IPS-18a (cell line): ENCODE measurements at regions not wholly inside any gene's neighbourhood (a gene's known extent, or its start where the extent isn't known, plus 50 kb on each side); places are given as distances from the start of the nearest gene placed in this dataset.
"Not testable (repeated sequence)": the region's sequence is repeated elsewhere in the genome, so short reads cannot be mapped to it uniquely, and the experiment has no call there.

ENCODE experiments used
- H3K27ac ChIP-seq: one replicate; pipeline ENCODE4 v1.5.1; 2013; ENCODE audit warnings: low read length
- H3K27me3 ChIP-seq: one replicate; pipeline ENCODE4 v1.6.1; 2013; ENCODE audit warnings: mild to moderate bottlenecking, low read length; ENCODE audit not compliant: control insufficient read depth, insufficient read depth
- H3K36me3 ChIP-seq: one replicate; pipeline ENCODE4 v1.6.1; 2013; ENCODE audit warnings: low read depth, low read length; ENCODE audit not compliant: control insufficient read depth
- H3K4me1 ChIP-seq: one replicate; pipeline ENCODE4 v1.6.1; 2013; ENCODE audit warnings: low read depth, low read length; ENCODE audit not compliant: control insufficient read depth
- H3K4me3 ChIP-seq: one replicate; pipeline ENCODE4 v1.5.1; 2013; ENCODE audit warnings: low read length
- H3K9ac ChIP-seq: one replicate; pipeline ENCODE4 v1.6.1; 2013; ENCODE audit warnings: mild to moderate bottlenecking, low read length, moderate library complexity
- H3K9me3 ChIP-seq: one replicate; pipeline ENCODE4 v1.6.1; 2013; ENCODE audit warnings: low read depth, low read length; ENCODE audit not compliant: control insufficient read depth

DNA sequence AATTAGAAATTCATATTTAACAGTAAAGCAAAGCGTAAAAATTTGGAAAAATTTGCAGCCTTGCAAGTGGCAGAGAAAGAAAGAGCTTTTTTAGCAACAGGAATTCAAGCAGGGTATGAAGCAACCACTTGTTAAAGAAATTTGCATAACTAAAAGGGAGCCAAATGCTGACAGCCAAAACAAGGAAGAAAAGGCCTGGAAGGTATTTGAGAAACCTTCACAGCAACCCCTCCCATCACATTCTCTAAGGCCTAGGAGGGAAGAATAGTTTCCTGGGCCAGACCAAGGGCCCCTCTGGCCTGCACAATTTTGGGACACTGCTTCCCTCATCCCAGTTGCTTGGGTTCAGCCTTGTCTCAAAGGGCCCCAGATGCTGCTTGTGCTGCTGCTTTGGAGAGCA, 672.4 kb upstream of the TMPRSS15 start:
- Histone ChIP-seq H3K4me1 (no peaks in the 10 kb centered on the region), H3K9ac (no peak overlapping the region), H3K4me3 (no peak overlapping the region), H3K36me3 (no peaks in the 10 kb centered on the region), H3K27me3 (no peaks in the 10 kb centered on the region), H3K27ac (no peak overlapping the region), H3K9me3 (no peaks in the 10 kb centered on the region)

DNA sequence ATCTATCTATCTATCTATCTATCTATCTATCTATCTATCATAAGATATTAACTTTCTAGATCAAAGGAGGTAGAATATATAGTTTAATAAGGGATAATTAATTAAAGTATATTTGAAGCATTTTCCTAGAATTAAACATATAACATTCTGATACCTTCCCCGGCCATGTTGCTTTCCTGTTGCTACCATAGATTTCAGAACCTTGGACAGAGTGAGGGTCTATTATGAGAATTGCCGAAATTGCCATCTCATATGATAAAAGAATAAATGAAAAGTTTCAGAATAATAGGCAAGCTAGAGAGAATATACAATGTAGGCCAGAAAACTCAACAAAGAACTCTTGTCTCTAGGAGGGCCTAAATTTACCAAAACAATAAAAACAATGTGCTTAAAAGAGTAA, 706.1 kb upstream of the TMPRSS15 start:
- Histone ChIP-seq H3K9ac (no peak overlapping the region), H3K9me3 (no peaks in the 10 kb centered on the region), H3K27ac (no peak overlapping the region), H3K36me3 (no peaks in the 10 kb centered on the region), H3K4me1 (no peaks in the 10 kb centered on the region), H3K4me3 (no peak overlapping the region), H3K27me3 (no peaks in the 10 kb centered on the region)

DNA sequence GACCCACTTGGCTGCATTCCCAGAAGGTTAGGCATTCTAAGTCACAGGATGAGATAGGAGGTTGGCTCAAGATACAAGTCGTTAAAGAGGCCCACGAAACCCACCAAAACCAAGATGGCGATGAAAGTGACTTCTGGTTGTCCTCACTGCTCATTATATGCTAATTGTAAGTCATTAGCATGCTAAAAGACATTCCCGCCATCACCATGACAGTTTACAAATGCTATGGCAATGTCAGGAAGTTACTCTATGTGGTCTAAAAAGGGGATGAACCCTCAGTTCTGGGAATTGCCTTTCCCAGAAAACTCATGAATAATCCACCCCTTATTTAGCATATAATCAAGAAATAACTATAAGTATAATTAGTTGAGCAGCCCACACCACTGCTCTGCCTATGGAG, 715.7 kb upstream of the TMPRSS15 start:
- H3K4me3 ChIP-seq, H3K27ac ChIP-seq, H3K9ac ChIP-seq, H3K9me3 ChIP-seq, H3K36me3 ChIP-seq, H3K27me3 ChIP-seq: not testable (repeated sequence)
- peaks cover 23% of the 10 kb centered on the region for H3K4me1 ChIP-seq

DNA sequence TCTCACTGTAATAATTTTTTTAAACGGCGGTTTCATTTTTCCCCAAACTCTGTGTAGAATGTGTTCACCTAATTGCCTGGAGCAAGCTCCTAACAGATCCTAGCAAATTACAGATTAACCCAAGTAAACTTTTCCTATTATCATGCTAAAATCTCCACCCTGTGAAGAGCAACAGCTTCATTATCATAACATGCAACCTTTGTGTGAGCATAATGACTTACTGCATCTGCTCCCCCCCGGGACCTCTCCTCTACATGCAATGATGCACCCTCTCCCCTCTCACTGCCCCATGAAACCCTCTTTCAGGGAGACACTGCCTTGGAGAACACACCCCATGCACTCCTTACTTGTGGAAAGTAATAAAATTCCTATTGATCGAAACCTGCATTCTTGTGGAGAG, 717.0 kb upstream of the TMPRSS15 start:
- peak overlapping the region; percentile 7 for H3K4me3 ChIP-seq

DNA sequence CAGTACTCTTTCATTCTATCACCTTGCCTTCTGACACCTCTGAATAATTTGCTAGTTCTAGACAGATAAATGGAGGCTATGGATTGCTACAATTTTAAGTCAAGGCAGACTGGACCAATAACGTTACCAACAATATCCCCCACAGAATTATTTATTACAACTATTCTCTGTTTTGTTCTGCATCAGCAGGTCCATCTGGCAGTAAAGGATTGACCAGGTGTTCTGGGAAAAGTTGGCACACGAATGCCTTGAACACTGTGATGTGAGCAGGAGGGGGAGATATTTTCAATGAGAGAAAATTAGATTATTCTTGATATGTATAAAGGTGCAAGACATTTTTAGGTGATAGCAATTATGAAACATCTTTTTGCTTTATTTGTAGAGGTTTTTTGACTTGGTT, 718.8 kb upstream of the TMPRSS15 start:
- Histone ChIP-seq H3K36me3 (no peaks in the 10 kb centered on the region), H3K27ac (no peak overlapping the region), H3K9ac (no peak overlapping the region), H3K27me3 (no peaks in the 10 kb centered on the region), H3K4me3 (no peak overlapping the region), H3K9me3 (no peaks in the 10 kb centered on the region), H3K4me1 (peaks cover 23% of the 10 kb centered on the region)

More for the DNA sequence above, 717.0 kb upstream of the TMPRSS15 start:
- Histone ChIP-seq H3K4me1 (peaks cover 23% of the 10 kb centered on the region), H3K9me3 (no peaks in the 10 kb centered on the region), H3K27me3 (no peaks in the 10 kb centered on the region), H3K36me3 (no peaks in the 10 kb centered on the region), H3K9ac (no peak overlapping the region), H3K27ac (no peak overlapping the region)

DNA sequence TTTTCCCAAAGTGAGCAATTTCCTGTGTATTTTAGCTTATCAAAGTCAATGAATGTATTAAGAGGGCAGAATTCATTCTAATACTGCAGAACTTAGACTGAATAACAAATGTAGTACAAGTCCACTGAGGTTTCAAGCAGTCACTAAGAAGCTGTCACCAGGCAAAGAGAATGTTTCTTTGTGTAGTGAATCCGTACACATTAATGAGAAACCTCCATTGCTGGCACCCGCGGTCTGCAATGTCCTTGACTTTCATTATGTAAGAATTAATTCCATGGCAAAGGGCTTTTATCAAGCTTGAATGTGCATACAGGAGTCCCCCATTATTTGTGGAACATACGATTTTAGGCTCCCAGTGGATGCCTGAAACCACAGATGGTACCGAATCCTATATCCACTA, 719.5 kb upstream of the TMPRSS15 start:
- no peak overlapping the region for H3K4me3 ChIP-seq
- H3K27ac ChIP-seq: no peak overlapping the region
- H3K9ac ChIP-seq: no peak overlapping the region
- peaks cover 23% of the 10 kb centered on the region for H3K4me1 ChIP-seq
- H3K27me3 ChIP-seq: no peaks in the 10 kb centered on the region
- H3K36me3 ChIP-seq: no peaks in the 10 kb centered on the region
- H3K9me3 ChIP-seq: no peaks in the 10 kb centered on the region

DNA sequence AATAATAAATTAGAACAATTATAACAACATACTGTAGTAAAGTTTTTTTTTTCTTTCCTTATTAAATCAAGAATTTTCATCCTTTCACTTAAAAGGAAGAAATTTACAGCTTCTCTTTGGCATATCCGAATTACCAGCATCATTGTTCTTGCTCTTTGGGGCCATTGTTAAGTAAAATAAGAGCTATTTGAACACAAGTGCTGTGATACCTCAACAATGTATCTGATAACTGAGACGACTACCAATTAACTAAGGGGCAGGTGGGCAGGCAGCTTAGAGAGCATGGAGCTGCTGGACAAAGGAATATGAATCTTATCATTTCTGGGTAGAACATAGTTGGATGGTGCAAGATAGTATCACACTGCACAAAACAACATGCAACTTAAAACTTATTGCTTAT, 719.9 kb upstream of the TMPRSS15 start:
- Histone ChIP-seq H3K27me3 (no peaks in the 10 kb centered on the region), H3K4me3 (peak overlapping the region; percentile 13), H3K4me1 (peaks cover 23% of the 10 kb centered on the region), H3K9me3 (no peaks in the 10 kb centered on the region), H3K9ac (no peak overlapping the region), H3K36me3 (no peaks in the 10 kb centered on the region), H3K27ac (no peak overlapping the region)

DNA sequence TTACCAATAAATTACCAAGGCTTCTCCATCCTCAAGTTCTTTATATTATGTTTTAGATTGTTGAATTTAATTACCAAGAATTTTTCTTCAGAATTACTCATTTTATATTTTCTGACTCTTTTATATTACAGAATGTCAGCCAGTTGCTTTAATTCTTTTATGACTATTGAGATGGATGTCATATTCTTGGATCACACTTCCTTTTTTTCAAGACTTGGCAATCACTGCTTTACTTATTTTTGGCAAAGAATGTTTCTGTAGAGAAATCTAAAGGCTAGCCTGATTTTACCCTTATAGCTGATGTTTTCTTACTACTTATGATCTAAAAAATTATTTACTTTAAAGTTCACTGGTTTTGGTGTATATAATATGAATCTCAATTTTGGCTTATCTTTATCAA, 721.1 kb upstream of the TMPRSS15 start:
- Histone ChIP-seq H3K9ac (no peak overlapping the region), H3K27ac (no peak overlapping the region), H3K36me3 (no peaks in the 10 kb centered on the region), H3K4me1 (peaks cover 20% of the 10 kb centered on the region), H3K27me3 (no peaks in the 10 kb centered on the region), H3K4me3 (no peak overlapping the region), H3K9me3 (peaks cover 2% of the 10 kb centered on the region)

DNA sequence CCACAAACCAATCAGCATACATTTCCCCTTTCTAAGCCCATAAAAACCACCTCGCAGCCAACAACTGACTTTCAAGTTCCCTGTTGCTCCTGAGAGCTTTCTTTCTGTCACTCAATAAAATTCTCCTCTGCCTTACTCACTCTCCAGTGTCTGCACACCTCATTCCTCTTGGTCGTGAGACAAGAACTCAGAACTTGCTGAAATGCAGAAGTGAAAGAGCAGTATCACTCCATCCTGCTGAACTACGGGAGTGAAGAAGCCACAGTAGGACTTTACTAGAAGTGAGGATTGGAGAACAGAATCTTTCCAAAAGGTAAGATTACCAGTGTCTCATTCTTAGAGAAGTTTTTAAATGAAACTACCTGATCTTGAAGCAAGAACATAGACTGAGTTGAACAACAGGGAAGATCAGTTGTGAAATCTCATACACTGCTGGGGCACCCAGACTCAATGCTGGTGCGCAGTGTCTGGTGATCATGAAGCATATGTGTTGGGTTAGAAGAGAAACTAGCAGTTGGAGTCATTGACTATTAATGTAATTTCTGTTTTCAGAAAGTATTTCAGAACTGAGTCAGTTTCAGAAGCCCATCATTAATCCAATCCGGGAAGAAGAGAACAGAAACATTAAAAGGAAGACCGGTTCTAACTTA, 726.9 kb upstream of the TMPRSS15 start:
- no peaks in the 10 kb centered on the region for H3K4me1 ChIP-seq
- H3K9ac ChIP-seq: no peak overlapping the region
- H3K36me3 ChIP-seq: no peaks in the 10 kb centered on the region
- no peak overlapping the region for H3K27ac ChIP-seq
- peaks cover 13% of the 10 kb centered on the region for H3K9me3 ChIP-seq
- H3K27me3 ChIP-seq: no peaks in the 10 kb centered on the region
- no peak overlapping the region for H3K4me3 ChIP-seq

DNA sequence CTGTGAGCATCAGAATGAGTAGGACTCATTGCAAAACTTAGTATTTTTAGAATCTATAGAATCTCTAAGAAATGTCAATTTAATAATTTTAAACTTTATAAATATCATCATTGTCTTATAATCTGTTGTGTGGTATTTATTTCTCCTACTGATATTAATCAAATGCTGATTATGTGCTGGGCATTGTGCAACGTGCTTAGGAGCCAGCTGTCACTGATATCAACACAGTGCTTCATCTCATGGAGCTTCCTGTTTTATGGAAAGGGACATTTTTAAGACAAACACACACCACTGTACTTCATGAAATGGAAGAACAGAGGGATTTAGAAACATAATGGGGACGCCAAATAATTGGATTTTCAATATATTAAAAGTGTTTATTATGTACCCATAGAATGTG, 737.9 kb upstream of the TMPRSS15 start:
- H3K9me3 ChIP-seq: no peaks in the 10 kb centered on the region
- H3K4me3 ChIP-seq: no peak overlapping the region

DNA sequence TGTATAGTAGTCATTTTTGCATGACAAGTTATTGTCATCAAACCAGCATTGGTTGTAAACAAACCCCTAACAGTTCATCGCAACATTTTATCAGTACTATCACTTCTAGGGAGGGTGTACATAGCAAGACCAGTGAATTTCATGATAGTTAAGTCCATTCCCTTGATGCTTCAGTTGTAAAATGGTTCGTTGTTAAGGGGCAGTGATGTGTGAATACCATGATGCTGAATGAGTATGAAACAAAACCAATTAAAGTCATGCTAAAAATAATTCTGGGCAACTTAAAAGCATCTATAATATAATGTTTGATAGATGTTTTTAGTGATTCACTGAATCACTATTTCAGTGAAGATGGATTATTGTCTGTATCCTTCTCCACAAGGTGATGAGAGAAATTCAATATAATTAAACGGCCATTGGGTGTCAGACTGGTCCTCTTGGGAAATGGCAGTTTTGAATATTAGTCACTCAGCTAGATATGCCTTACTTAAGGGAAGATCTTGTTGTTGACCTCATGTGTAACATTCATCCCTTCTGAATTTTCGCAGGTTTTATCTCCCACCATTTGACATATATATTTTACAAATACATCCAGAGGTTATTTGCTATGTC, 742.2 kb upstream of the TMPRSS15 start:
- no peaks in the 10 kb centered on the region for H3K4me1 ChIP-seq
- H3K9ac ChIP-seq: no peak overlapping the region
- no peaks in the 10 kb centered on the region for H3K27me3 ChIP-seq
- no peak overlapping the region for H3K4me3 ChIP-seq
- no peaks in the 10 kb centered on the region for H3K9me3 ChIP-seq
- no peak overlapping the region for H3K27ac ChIP-seq
- H3K36me3 ChIP-seq: no peaks in the 10 kb centered on the region

More for the DNA sequence above, 737.9 kb upstream of the TMPRSS15 start:
- Histone ChIP-seq H3K9ac (no peak overlapping the region), H3K27ac (no peak overlapping the region), H3K4me1 (no peaks in the 10 kb centered on the region), H3K27me3 (no peaks in the 10 kb centered on the region), H3K36me3 (no peaks in the 10 kb centered on the region)

DNA sequence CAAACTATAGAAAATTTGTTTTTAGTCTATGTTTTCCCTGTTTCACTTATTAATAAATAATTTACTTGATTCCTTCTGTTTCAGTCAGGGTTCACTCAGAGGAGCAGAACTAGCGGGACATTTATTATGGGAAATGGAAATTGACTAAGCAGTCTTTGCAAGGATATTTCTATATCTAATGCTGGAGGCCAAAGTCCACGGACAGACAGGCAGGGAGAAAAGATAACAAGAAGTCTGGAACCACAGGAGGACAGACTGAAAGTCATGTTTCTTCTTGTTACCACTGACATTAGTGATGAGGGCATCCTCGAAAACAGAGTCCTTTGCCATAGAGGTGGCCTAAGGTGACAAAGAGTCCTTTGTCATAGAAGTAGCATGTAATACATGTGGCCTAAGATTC, 744.5 kb upstream of the TMPRSS15 start:
- no peaks in the 10 kb centered on the region for H3K4me1 ChIP-seq
- H3K9ac ChIP-seq: no peak overlapping the region
- H3K36me3 ChIP-seq: no peaks in the 10 kb centered on the region
- no peaks in the 10 kb centered on the region for H3K9me3 ChIP-seq
- H3K4me3 ChIP-seq: no peak overlapping the region
- no peaks in the 10 kb centered on the region for H3K27me3 ChIP-seq
- no peak overlapping the region for H3K27ac ChIP-seq
